ENCODE measurements at regions not wholly inside any gene's neighbourhood (a gene's known extent, or its start where the extent isn't known, plus 50 kb on each side); places are given as distances from the start of the nearest gene placed in this dataset.

DNA sequence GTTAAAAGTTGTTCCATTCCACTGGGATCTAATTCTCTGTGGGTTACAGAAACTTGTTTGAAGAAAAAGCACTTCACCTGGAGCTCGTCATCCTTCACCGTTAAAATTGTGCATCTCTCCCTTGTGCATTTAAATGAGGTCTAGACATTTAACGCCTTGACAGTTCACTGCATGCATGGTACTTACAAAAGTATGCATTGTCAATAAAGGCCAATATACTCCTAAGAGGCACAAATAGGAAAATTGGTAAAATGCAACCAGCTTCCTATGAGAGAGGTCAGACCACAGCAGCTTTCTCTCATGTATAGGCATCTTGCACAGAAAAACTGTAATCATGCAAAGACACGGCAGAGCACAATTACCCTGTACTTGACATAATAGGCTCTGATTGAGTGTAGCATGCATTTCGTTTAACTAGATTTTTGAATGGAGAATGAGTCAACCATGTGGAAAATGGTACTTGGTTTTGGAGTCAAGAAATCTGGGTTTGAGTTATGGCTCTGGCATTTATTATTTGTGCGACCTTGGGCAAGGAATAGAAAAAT is 378.5 kb downstream of the RFPL4B start:
- no peak for DNase-seq (ENCODE audit: low read depth)

GRCh38 chr6:112735129-112735528 is 388.0 kb downstream of the RFPL4B start:
- DNase-seq (ENCODE audit: low read depth): no peak

DNA sequence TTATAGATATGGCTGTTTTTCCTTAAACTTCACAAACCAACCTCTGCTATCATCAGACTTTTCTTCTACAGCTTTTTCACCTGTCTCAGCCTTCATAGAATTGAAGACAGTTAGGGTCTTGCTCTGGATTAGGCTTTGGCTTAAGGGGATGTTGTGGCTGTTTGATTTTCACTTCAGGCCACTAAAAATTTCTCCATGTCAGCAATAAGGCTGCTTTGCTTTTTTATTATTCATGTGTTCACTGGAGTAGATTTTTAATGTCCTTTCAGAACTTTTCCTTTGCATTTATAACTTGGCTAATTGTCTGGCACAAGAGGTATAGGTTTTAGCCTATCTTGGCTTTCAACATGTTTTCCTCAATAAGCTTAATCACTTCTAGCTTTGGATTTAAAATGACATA is 392.6 kb downstream of the RFPL4B start:
- DNase-seq (ENCODE audit: low read depth): no peak

DNA sequence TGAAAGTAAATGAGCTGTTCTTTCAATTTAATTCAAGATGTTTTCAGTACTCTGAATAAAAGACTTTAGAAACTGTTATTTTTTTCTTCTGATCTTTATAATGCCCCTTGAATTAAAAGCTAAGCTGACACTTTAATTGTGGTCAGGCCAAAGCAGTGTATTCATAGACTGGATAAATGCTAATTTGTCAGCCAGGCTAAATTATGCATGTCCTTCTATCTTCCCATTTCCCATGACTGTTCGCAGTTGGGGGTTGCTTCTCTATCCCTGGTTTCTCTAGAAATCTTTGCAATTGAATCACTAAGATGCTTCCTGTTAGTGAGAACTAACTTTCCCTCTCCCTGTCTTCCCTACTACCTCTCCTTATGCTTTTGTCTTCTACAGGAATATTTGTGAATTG is 396.2 kb downstream of the RFPL4B start:
- DNase-seq (ENCODE audit: low read depth): no peak

DNA sequence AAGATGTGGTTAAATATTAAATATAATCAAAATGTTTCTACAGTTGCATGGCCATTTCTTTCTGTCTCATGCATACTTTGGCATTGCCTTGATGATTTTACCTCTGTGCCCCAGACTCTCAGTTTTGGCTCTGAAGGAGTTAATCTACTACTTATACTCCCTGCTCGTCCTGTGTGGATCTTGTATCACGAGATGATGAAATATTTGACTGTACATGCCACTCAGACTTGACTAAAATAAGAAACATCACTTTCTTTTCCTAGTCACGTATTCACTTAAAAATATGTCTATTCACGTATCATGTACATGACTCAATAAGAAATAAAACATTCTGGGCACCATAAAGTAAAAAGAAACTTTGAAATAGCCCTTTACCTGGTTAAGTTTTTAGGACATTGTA is 397.7 kb downstream of the RFPL4B start:
- no peak for DNase-seq (ENCODE audit: low read depth)

GRCh38 chr6:112745765-112746164 is 398.6 kb downstream of the RFPL4B start:
- no peak for DNase-seq (ENCODE audit: low read depth)

DNA sequence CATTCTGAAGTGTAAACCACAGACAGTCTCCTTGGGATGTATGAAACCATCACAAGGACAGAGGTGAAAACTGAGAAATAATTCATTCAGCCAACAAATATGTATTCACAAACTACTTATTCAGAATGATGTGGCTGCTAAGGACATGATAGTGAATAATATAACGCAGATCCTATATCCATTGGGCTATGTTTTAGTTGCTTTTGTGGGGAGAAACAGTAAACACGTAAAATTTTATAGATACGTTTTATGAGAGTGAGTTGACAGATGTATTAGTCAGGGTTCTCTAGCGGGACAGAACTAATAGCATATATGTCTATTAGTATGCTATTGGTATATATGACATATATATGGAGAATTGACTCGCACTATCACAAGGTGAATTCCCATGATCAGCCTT is 402.5 kb downstream of the RFPL4B start:
- DNase-seq (ENCODE audit: low read depth): no peak

DNA sequence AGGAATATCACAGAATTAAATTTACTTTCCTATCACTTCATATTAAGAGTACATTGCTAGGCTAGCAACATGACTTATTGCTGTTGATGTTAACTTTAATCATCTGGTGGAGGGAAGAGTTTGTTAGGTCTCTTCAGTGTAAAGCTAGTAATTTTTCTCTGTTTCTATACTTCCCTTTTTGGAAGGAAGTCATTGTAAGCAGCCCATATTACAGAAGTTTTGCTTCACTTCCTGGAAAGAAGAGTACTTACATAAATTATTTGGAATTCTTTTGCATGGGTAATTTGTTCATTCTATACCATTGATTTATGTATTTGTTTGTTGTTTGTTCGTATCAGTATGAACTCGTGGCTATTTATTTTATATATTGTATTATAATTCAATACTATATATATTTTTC is 405.2 kb downstream of the RFPL4B start:
- DNase-seq (ENCODE audit: low read depth): no peak

DNA sequence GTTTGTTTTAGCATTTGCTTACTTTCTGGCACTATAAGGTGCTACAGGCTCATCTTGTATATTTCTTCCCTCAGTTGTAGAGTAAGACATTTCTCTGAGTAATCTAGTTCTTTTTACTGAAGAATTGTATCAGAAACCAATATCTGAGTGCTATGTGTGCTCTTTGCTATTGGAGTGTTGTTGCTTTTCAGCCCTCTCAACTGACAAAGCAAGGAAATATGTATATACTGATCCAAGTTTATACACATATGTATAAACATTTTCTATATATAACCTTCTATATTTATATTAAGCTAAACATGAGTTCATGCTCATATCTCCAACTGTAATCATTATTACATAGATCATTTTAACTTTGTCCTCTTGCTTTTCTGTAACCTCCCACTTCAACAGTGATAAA is 405.7 kb downstream of the RFPL4B start:
- no peak for DNase-seq (ENCODE audit: low read depth)

DNA sequence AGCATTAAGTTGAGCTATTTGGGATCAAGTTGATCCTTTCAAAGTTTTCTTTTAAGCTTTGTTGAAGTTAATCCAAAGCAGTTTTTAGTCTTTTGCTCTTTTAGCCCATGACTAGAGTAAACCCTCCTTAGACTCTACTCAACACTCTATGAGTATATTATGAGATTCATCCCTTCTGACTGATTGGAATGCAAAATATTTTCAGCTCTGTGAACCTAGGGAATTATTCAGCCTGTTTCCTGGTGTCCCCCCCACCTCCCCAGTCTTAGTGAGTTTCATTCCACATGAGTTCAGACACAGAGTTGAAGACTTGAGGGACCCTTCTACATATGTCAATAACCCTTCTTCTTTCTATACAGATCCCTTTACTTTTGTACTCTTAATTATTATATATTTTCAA is 413.7 kb downstream of the RFPL4B start:
- DNase-seq (ENCODE audit: low read depth): no peak

GRCh38 chr6:112761740-112762139 is 414.6 kb downstream of the RFPL4B start:
- no peak for DNase-seq (ENCODE audit: low read depth)

DNA sequence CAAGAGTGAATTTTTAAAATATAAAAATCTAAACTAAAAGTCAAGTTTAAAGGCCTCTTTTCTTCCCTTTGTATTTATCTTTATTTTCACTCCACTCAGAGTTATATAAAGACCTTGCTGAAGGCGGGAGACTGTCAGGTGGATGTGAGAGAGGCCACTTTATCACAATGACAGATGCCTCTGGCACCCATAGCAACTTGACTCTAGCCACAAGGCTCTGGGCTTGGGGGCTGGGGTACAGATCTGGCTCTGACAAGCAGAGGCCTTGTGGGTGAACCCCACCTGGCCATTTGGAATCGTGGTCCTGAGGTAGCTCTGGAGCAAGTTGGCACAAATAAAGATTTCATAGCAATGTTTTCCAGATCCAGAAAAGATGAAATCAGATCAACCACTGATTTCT is 417.2 kb downstream of the RFPL4B start:
- DNase-seq (ENCODE audit: low read depth): no peak

DNA sequence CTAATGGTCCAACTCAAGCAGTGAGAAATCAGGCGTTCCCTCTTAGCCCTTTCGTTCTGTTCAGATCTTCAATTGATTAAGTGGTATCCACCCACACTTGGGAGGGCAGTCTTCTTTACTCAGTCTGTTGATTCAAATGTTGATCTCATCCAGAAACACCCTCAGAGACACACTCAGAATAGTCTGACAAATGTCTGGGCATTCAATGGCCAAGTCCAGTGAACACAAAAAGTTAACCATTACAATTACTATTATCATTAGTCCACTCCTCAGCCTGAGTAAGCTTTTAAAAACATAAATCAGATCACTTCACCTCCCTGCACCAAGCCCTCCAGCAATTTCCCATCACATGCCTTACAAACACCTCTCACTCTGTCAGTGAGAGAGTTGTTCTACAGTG is 423.2 kb downstream of the RFPL4B start:
- DNase-seq (ENCODE audit: low read depth): no peak

GRCh38 chr6:112773187-112773586 is 426.1 kb downstream of the RFPL4B start:
- no peak for DNase-seq (ENCODE audit: low read depth)

DNA sequence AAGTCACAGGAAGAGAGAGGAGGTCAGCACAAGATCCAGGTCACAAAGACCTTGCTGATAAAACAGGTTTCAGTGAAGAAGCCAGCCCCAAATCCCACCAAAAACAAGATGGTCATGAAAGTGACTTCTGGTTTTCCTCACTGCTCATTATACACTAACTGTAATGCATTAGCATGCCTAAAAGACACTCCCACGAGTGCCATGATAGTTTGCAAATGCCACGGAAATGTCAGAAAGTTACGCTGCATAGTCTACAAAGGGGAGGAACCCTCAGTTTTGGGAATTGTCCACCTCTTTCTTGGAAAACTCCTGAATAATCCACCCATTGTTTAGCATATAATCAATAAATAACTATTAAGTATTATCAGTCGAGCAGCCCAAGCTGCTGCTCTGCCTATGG is 427.2 kb downstream of the RFPL4B start:
- DNase-seq (ENCODE audit: low read depth): no peak

GRCh38 chr6:112780498-112781096 is 433.5 kb downstream of the RFPL4B start:
- DNase-seq (ENCODE audit: low read depth): peak; percentile 58

DNA sequence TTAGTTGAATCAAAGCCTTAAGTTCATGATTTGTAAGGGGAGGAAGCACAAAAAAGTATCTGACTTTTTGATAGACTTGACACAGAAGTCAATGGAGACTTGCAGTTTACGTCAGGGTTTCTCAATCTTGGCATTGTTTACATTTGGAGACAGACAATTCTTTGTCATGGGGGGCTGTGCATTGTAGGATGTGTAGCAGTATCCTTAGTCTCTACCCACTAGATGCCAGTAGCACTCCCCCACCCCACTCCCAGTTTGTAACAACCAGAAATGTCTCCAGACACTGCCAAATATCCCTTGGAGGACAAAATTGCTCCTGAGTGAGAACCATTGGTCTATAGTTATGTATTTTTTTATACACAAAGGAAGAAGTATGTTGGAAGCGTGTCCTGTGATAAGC is 434.1 kb downstream of the RFPL4B start:
- no peak for DNase-seq (ENCODE audit: low read depth)

GRCh38 chr6:112785408-112785807 is 438.3 kb downstream of the RFPL4B start:
- no peak for DNase-seq (ENCODE audit: low read depth)

GRCh38 chr6:112786801-112787200 is 439.7 kb downstream of the RFPL4B start:
- DNase-seq (ENCODE audit: low read depth): no peak

- DNase-seq (ENCODE audit: low read depth): no peak
Observed at GRCh38 chr6:112787371-112787770, 440.2 kb downstream of the RFPL4B start.

DNA sequence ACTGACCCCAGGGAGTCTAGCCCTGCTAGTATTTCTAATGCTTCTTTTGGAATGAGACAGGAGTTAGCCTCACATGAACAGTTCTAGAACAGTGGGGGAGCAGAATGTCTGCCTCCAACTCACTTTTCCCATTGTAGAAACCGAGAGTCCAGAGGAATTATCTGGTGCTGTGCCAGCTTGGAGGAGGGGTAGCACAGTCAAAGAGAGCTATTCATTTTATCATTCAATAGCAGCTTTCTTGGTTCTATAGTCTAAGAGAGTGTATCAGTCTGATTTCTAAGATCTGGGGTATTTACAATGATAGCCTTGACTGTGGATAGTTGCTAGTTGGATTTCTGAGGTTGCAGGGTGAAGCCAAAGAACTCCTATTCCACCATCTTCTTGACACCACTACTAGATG is 448.2 kb downstream of the RFPL4B start:
- DNase-seq (ENCODE audit: low read depth): no peak

DNA sequence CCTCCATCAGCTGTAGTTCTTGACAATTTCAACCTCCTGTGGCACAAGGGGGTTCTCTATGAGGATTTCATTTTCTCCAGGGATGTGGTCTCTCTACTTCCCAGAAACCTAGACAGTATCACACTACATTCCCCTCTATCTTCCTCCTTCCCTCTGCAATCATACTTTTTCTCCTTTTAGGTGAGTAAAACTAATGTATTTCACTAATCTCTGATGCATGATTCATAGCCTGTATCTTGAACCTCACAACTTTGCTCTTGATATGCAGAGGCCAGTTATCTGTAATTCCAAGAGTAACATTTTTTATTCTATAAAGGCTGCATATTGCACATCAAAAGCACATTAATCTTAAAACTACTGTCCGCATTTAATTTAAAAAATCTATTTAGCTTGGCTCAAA is 449.6 kb downstream of the RFPL4B start:
- DNase-seq (ENCODE audit: low read depth): no peak

DNA sequence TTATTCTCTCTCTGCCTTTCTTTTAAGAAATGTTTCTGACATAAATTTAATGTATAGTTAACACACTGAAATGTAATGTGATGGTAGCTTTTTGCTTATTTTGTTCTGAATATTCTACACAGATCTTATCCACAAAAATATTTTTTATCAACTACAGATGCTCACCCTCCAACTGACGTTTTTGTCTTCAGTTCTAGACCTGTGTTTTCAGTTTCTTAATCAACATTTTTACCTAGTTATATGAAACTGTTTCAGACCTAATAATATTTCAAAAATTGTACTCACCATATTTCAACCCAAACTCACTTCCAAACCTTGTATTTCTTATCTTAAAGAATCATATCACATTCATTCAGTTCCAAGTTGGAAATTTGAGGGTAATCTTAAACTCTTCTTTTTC is 452.8 kb downstream of the RFPL4B start:
- no peak for DNase-seq (ENCODE audit: low read depth)

DNA sequence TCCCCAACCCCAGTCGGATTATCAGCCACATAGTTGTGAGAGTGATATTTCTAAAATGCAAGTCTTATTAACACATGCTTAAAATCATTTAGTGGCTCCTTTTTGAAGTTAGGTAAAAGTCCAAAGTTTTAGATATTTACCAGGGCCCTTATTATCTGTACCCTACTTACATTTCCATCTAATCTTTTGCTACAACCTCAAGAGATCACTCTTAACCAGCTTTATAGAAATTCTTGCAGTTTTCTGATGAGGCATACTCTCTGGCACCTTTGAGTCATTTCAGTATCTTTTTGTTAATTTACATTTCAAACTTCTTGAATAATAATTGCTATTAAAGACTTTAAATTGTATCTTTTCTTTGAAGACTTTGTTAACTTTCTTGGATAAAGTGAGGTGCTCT is 453.3 kb downstream of the RFPL4B start:
- no peak for DNase-seq (ENCODE audit: low read depth)

DNA sequence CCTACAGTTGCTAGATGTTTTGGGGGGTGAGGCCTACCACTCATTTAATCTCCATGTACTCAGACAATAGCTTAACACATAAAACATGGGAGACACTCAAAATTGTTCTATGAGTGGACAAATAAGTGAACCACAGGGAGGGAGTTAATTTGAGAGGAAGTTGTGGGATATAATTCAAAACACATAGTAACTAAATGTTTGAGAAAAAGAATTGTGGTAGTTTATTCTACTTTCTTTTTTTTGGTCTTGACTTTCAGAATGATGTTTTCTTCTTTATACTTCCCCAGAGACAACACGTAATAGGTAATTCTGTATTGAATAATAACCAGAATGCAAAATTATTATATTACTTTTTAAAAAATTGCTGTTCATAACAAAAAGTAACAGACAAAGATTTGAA is 453.8 kb downstream of the RFPL4B start:
- DNase-seq (ENCODE audit: low read depth): no peak
